ENCODE measurements at regions not wholly inside any gene's neighbourhood (a gene's known extent, or its start where the extent isn't known, plus 50 kb on each side); places are given as distances from the start of the nearest gene placed in this dataset.
A peak's percentile ranks its signal among the peaks of the same experiment; 100 is the strongest.
"Not testable (repeated sequence)": the region's sequence is repeated elsewhere in the genome, so short reads cannot be mapped to it uniquely, and the experiment has no call there.

DNA sequence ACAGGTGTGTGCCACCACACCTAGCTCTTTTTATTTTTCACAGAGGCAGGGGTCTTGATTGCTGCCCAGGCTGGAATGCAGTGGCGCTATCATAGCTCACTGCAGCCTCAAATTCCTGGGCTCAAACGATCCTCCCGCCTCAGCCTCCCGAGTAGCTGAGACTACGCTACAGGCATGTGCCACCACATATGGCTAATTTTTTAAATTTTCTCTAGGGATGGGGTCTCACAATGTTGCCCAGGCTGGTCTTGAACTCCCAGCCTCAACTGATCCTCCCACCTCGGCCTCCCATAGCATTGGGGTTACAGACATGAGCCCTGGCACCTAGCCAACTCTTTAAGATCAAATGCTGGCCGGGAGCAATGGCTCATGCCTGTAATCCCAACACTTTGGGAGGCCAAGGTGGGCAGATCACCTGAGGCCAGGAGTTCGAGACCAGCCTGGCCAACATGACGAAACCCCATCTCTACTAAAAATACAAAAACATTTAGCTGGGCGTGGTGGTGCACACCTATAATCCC is 50.6 kb upstream of the MYL10 start:
- not testable (repeated sequence) for H2AFZ ChIP-seq (replicated peaks); H3F3A ChIP-seq (ENCODE audit: low read depth); H3K36me3 ChIP-seq; H3K27ac Mint-ChIP-seq; H3K9me3 Mint-ChIP-seq; H3K36me3 Mint-ChIP-seq; H3K27me3 ChIP-seq; H3K27ac ChIP-seq; H3K4me2 ChIP-seq; H4K20me1 ChIP-seq (ENCODE audit: low read depth); DNase-seq (ENCODE audit: low spot score); H3K9ac ChIP-seq; H3K4me3 Mint-ChIP-seq; H3K4me3 ChIP-seq; H3K9me3 ChIP-seq (ENCODE audit: low read depth); H3K79me2 ChIP-seq (ENCODE audit: low read depth); H3K4me1 ChIP-seq
- H3K27me3 Mint-ChIP-seq (ENCODE audit: insufficient read depth, low read depth) = peaks cover 11% of the 10 kb centered on the region
- H3K4me1 Mint-ChIP-seq = peaks cover 13% of the 10 kb centered on the region

DNA sequence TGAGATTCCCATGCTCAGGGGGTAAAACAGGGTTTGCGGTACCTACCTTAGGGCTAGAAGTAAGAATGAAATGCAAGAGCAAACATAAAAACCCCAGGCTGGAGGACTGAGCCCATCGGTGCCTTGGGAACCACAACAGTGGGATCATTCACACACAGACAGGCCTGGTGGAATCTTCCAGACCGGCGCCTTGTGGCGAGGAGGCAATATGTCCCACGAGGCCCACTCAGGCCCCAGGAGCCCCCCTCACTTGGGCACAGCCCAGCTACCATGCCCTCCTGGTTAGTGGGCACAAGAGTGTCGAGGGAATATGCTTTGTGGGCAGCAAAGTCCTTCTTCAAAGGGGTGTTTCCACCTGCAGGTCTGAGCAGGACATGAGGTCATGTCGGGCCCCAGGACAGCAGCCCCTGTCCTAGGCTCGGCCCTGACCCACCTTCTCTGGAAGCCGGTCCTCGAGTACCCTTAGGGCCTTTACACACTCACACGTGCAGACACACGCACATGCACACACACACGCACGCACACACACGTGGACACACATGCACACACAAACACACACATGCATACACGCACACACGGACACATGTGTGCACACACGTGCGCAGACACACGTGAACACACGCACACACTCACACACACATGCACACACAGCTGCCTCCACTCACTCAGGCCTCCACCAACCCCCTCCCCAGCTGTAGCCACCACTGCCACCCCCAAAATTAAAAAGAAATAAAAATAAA is 51.5 kb upstream of the MYL10 start:
- no peak for DNase-seq (ENCODE audit: low spot score)
- no peak overlapping the region for H3K27ac Mint-ChIP-seq
- Histone ChIP-seq H3K9me3 (ENCODE audit: low read depth) (no peaks in the 10 kb centered on the region), H3K4me3 (no peak overlapping the region), H3F3A (ENCODE audit: low read depth) (peaks cover 8% of the 10 kb centered on the region), H3K36me3 (no peaks in the 10 kb centered on the region), H3K79me2 (ENCODE audit: low read depth) (no peaks in the 10 kb centered on the region), H2AFZ (replicated peaks) (no peak overlapping the region), H3K27me3 (no peaks in the 10 kb centered on the region), H3K4me1 (peaks cover 4% of the 10 kb centered on the region), H4K20me1 (ENCODE audit: low read depth) (no peaks in the 10 kb centered on the region), H3K9ac (no peak overlapping the region), H3K27ac (no peak overlapping the region), H3K4me2 (no peak overlapping the region)
- peaks cover 13% of the 10 kb centered on the region for H3K4me1 Mint-ChIP-seq
- TF ChIP-seq EZH2phosphoT487 (IDR thresholded peaks at IDR 0.05) = no peak
- no peak for TF ChIP-seq EZH2 (IDR thresholded peaks at IDR 0.05)
- no peak for TF ChIP-seq CTCF (IDR thresholded peaks at IDR 0.05)
- H3K36me3 Mint-ChIP-seq = no peaks in the 10 kb centered on the region
- no peaks in the 10 kb centered on the region for H3K9me3 Mint-ChIP-seq
- peaks cover 11% of the 10 kb centered on the region for H3K27me3 Mint-ChIP-seq (ENCODE audit: insufficient read depth, low read depth)
- no peak overlapping the region for H3K4me3 Mint-ChIP-seq

- no peak overlapping the region for H2AFZ ChIP-seq (replicated peaks)
- TF ChIP-seq EZH2 (IDR thresholded peaks at IDR 0.05) (no peak), EZH2phosphoT487 (IDR thresholded peaks at IDR 0.05) (no peak), CTCF (IDR thresholded peaks at IDR 0.05) (no peak)
- Mint-ChIP-seq H3K9me3 (no peaks in the 10 kb centered on the region), H3K36me3 (no peaks in the 10 kb centered on the region), H3K4me1 (peaks cover 13% of the 10 kb centered on the region), H3K27me3 (ENCODE audit: insufficient read depth, low read depth) (peaks cover 13% of the 10 kb centered on the region), H3K27ac (no peak overlapping the region), H3K4me3 (peak overlapping the region; percentile 21)
- H3K27ac ChIP-seq = no peak overlapping the region
- no peak overlapping the region for H3K9ac ChIP-seq
- H3K79me2 ChIP-seq (ENCODE audit: low read depth) = no peaks in the 10 kb centered on the region
- no peaks in the 10 kb centered on the region for H3K27me3 ChIP-seq
- no peaks in the 10 kb centered on the region for H3K9me3 ChIP-seq (ENCODE audit: low read depth)
- H3F3A ChIP-seq (ENCODE audit: low read depth) = peaks cover 8% of the 10 kb centered on the region
- peak; percentile 30 for DNase-seq (ENCODE audit: low spot score)
- H3K4me3 ChIP-seq = no peak overlapping the region
- no peaks in the 10 kb centered on the region for H4K20me1 ChIP-seq (ENCODE audit: low read depth)
- H3K4me1 ChIP-seq = peaks cover 4% of the 10 kb centered on the region
- no peaks in the 10 kb centered on the region for H3K36me3 ChIP-seq
- no peak overlapping the region for H3K4me2 ChIP-seq
Observed at GRCh38 chr7:101681170-101682007, 52.3 kb upstream of the MYL10 start.

- Mint-ChIP-seq H3K27ac (no peak overlapping the region), H3K4me3 (no peak overlapping the region), H3K9me3 (peaks cover 3% of the 10 kb centered on the region), H3K36me3 (no peaks in the 10 kb centered on the region), H3K27me3 (ENCODE audit: insufficient read depth, low read depth) (peaks cover 18% of the 10 kb centered on the region), H3K4me1 (peaks cover 16% of the 10 kb centered on the region)
- Histone ChIP-seq H3K4me2 (no peak overlapping the region), H3K4me1 (peaks cover 4% of the 10 kb centered on the region), H3K36me3 (no peaks in the 10 kb centered on the region), H3F3A (ENCODE audit: low read depth) (peaks cover 8% of the 10 kb centered on the region), H3K79me2 (ENCODE audit: low read depth) (no peaks in the 10 kb centered on the region), H3K9ac (no peak overlapping the region), H2AFZ (replicated peaks) (no peak overlapping the region), H3K27ac (no peak overlapping the region), H3K9me3 (ENCODE audit: low read depth) (no peaks in the 10 kb centered on the region), H4K20me1 (ENCODE audit: low read depth) (no peaks in the 10 kb centered on the region), H3K4me3 (no peak overlapping the region), H3K27me3 (peaks cover 9% of the 10 kb centered on the region)
- no peak for TF ChIP-seq EZH2phosphoT487 (IDR thresholded peaks at IDR 0.05)
- TF ChIP-seq EZH2 (IDR thresholded peaks at IDR 0.05) = no peak
- no peak for TF ChIP-seq CTCF (IDR thresholded peaks at IDR 0.05)
- DNase-seq (ENCODE audit: low spot score) = no peak
Observed at GRCh38 chr7:101684983-101685330, 55.9 kb upstream of the MYL10 start.
